ENCODE measurements at regions not wholly inside any gene's neighbourhood (a gene's known extent, or its start where the extent isn't known, plus 50 kb on each side); places are given as distances from the start of the nearest gene placed in this dataset.

- no peak for TF ChIP-seq CTCF (IDR thresholded peaks at IDR 0.05)
- no peak for TF ChIP-seq POLR2AphosphoS5 (IDR thresholded peaks at IDR 0.05; ENCODE audit: low read depth, low read length)
- TF ChIP-seq REST (IDR thresholded peaks at IDR 0.05; ENCODE audit: insufficient read depth in 1 of 2, low read depth in 2 of 2, low read length in 1 of 2): no peak
Measured at GRCh38 chr11:112400476-112401014, 139.9 kb upstream of the PLET1 start.
